ENCODE measurements at regions not wholly inside any gene's neighbourhood (a gene's known extent, or its start where the extent isn't known, plus 50 kb on each side); places are given as distances from the start of the nearest gene placed in this dataset.
A peak's percentile ranks its signal among the peaks of the same experiment; 100 is the strongest.

DNA sequence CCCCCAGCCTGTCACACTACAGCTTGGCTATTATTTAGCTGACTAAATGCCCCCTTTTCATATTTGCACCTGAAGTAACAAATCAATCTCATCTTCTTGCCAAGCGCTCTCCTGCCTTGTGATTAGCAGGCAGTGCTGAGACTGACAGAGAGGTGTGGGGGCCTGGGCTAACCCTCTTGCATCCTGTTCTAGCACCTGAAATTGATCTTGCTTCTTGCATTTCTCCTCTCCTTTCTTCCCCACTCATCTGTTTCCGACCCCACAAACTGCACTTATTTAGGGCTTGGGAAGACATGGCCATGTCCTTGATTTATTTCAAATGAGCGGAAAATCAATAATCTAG lies 309.0 kb upstream of the PROK2 start:
- no peak for DNase-seq (ENCODE audit: extremely low read depth, insufficient read length)
- Histone ChIP-seq H3K4me3 (replicated peaks; ENCODE audit: low read depth, low read length) (no peak overlapping the region), H3K36me3 (ENCODE audit: control insufficient read depth, insufficient read depth, low read length) (no peaks in the 10 kb centered on the region), H3K27me3 (replicated peaks; ENCODE audit: control insufficient read depth, insufficient read depth, low read length) (no peaks in the 10 kb centered on the region)
- TF ChIP-seq, protein P1, sequence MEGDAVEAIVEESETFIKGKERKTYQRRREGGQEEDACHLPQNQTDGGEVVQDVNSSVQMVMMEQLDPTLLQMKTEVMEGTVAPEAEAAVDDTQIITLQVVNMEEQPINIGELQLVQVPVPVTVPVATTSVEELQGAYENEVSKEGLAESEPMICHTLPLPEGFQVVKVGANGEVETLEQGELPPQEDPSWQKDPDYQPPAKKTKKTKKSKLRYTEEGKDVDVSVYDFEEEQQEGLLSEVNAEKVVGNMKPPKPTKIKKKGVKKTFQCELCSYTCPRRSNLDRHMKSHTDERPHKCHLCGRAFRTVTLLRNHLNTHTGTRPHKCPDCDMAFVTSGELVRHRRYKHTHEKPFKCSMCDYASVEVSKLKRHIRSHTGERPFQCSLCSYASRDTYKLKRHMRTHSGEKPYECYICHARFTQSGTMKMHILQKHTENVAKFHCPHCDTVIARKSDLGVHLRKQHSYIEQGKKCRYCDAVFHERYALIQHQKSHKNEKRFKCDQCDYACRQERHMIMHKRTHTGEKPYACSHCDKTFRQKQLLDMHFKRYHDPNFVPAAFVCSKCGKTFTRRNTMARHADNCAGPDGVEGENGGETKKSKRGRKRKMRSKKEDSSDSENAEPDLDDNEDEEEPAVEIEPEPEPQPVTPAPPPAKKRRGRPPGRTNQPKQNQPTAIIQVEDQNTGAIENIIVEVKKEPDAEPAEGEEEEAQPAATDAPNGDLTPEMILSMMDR (IDR thresholded peaks at IDR 0.05; ENCODE audit: insufficient read depth, low read length, poor library complexity, severe bottlenecking) = no peak

DNA sequence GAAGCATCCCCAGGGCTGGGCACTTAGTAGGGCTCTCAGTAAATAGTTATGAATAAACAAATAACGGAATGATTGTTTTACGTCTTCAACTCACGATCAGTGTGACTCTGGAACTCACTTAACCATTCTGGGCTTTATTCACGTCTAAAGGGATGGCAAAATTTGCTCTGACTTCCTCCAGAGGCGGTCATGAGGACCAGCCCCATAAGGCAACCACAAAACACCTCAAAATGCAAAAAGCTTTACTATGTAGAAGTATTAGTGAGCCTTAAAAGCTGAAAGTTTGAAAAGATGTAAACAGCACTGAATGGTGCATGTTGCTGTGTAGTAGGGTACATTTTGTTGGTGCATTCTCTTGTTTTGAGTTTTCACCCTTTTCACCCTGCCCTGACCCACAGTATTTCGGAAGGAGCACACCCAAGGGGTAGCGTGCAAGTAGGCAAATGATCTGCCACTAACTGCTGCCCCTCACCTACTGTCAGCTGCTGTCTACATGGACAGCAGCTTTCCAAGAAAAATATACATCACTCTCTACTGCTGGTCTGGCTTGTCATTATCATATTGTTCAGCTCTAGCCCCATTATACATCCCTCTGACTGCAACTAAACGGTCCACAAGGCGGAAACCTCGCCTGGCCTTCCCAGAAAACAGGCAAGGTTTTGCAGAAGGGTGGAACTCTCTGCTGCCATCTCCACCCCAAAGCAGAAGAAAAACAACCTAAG lies 308.5 kb upstream of the PROK2 start:
- no peaks in the 10 kb centered on the region for H3K27me3 ChIP-seq (replicated peaks; ENCODE audit: control insufficient read depth, insufficient read depth, low read length)
- no peak overlapping the region for H3K4me3 ChIP-seq (replicated peaks; ENCODE audit: low read depth, low read length)
- TF ChIP-seq, protein P1 (IDR thresholded peaks at IDR 0.05; ENCODE audit: insufficient read depth, low read length, poor library complexity, severe bottlenecking) = no peak
- DNase-seq (ENCODE audit: extremely low read depth, insufficient read length) = no peak
- no peaks in the 10 kb centered on the region for H3K36me3 ChIP-seq (ENCODE audit: control insufficient read depth, insufficient read depth, low read length)

DNA sequence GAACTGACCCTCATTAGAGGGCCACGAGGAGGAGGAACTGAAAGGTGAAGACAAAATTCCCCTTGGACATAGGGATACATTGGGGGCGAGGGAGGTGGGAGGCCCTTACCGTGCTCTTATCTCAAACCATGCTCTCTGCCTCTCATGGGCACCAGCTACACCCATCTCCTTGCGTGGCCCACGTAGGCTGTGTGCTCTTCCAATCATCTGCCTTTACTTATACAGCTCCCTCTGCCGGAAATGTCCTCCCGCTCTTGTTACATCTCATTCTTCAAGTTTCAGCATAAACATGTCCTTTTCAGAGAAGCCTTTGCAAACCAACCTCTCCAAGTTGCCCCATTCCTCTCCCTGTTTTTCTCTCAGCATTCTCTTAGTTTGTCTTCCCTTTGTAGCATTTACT lies 307.8 kb upstream of the PROK2 start:
- no peak for DNase-seq (ENCODE audit: extremely low read depth, insufficient read length)
- H3K36me3 ChIP-seq (ENCODE audit: control insufficient read depth, insufficient read depth, low read length) = no peaks in the 10 kb centered on the region
- no peaks in the 10 kb centered on the region for H3K27me3 ChIP-seq (replicated peaks; ENCODE audit: control insufficient read depth, insufficient read depth, low read length)
- TF ChIP-seq, protein P1 (IDR thresholded peaks at IDR 0.05; ENCODE audit: insufficient read depth, low read length, poor library complexity, severe bottlenecking) = peak; percentile 50
- H3K4me3 ChIP-seq (replicated peaks; ENCODE audit: low read depth, low read length) = no peak overlapping the region

DNA sequence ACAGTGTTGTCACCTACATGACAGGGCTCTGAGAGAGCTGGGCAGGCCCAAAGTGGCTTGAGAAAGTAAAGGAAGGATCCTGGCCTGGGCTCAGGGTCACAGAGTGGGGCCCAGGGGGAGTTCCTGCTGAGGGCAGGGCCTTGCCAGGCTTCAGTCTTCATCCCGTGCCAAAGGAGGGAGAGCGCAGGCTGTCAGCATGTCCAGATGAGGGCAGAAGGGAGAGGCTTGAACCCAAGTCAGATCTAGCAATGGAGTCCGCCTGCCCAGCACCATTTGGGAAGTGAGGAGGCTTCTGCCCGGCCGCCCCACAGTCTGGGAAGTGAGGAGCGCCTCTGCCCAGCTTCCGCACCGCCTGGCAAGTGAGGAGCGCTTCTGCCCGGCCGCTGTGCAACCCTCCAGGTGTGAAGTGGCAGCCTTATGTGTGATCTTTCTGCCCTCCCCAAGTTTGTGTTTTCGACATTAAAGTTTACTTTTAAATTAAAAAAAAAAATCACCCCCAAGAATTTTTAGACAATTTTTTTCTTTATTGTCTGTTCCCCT lies 303.6 kb upstream of the PROK2 start:
- no peak overlapping the region for H3K4me3 ChIP-seq (replicated peaks; ENCODE audit: low read depth, low read length)
- TF ChIP-seq, protein P1 (IDR thresholded peaks at IDR 0.05; ENCODE audit: insufficient read depth, low read length, poor library complexity, severe bottlenecking) = no peak
- H3K36me3 ChIP-seq (ENCODE audit: control insufficient read depth, insufficient read depth, low read length) = no peaks in the 10 kb centered on the region
- no peaks in the 10 kb centered on the region for H3K27me3 ChIP-seq (replicated peaks; ENCODE audit: control insufficient read depth, insufficient read depth, low read length)
- DNase-seq (ENCODE audit: extremely low read depth, insufficient read length) = no peak

DNA sequence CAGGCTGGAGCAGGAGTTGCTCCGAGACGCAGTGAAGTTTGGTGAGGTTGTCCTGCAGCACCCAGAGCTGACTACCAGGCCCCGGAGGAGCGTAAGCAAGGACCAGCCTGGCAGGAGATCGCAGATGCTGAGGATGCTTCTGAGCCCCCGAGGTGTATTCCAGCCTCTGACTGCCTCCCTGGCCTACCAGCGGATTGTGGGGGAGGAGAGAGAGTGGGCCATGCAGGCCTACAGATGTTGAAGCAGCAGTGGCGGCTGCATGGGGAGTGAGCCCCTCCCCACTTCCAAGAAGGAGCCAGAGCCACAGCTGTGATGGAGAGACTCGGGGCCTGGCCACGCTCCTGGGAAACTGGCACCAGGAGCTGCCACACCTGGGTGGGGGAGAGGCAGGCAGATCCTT lies 302.5 kb upstream of the PROK2 start:
- Histone ChIP-seq H3K27me3 (replicated peaks; ENCODE audit: control insufficient read depth, insufficient read depth, low read length) (no peaks in the 10 kb centered on the region), H3K4me3 (replicated peaks; ENCODE audit: low read depth, low read length) (no peak overlapping the region), H3K36me3 (ENCODE audit: control insufficient read depth, insufficient read depth, low read length) (no peaks in the 10 kb centered on the region)
- no peak for DNase-seq (ENCODE audit: extremely low read depth, insufficient read length)
- TF ChIP-seq, protein P1 (IDR thresholded peaks at IDR 0.05; ENCODE audit: insufficient read depth, low read length, poor library complexity, severe bottlenecking) = no peak

DNA sequence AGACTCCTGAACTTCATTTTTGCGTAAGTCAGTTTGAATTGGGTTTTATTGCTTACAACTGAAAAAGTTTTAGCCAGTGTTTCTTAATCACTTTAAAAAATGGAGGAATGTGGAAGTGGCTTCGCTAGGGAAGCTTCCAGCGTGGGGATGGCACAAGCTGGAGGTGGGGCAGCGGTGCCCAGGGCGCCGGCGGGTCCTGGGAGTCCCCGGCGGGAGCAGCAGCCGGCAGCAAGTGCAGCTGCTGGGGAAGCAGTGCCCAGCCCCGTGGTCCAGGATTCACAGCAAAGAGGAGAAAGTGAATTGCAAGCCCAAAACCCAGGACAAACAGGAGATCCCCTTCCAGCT lies 301.8 kb upstream of the PROK2 start:
- H3K36me3 ChIP-seq (ENCODE audit: control insufficient read depth, insufficient read depth, low read length) = no peaks in the 10 kb centered on the region
- H3K4me3 ChIP-seq (replicated peaks; ENCODE audit: low read depth, low read length) = no peak overlapping the region
- TF ChIP-seq, protein P1 (IDR thresholded peaks at IDR 0.05; ENCODE audit: insufficient read depth, low read length, poor library complexity, severe bottlenecking) = no peak
- DNase-seq (ENCODE audit: extremely low read depth, insufficient read length) = no peak
- H3K27me3 ChIP-seq (replicated peaks; ENCODE audit: control insufficient read depth, insufficient read depth, low read length) = no peaks in the 10 kb centered on the region
